ENCODE measurements at regions not wholly inside any gene's neighbourhood (a gene's known extent, or its start where the extent isn't known, plus 50 kb on each side); places are given as distances from the start of the nearest gene placed in this dataset.
A peak's percentile ranks its signal among the peaks of the same experiment; 100 is the strongest.

DNA sequence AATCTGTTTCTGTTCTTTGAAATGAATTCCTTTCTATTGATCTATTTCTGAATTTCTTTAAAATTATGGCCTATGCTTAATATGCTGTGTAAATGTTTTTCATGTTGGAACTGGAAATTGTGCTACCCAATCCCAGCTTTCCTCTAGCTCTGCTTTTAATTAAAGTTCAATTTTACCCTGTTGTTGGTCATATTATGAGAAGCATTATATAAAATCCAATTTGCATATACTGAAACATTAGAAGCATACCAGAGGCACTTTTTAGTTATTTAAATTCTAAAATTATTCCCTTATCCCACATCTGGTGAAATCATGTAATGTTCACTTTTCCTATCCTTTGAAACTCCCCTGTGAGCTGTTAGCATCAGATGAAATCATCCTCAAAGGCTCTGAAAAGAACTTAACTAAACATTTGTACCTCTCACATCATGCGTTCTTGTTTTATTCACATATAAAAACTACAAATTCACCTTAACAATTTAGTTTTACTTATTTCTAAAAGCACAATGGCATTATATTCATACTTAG lies 160.6 kb upstream of the COL21A1 start:
- TF ChIP-seq, protein P1, sequence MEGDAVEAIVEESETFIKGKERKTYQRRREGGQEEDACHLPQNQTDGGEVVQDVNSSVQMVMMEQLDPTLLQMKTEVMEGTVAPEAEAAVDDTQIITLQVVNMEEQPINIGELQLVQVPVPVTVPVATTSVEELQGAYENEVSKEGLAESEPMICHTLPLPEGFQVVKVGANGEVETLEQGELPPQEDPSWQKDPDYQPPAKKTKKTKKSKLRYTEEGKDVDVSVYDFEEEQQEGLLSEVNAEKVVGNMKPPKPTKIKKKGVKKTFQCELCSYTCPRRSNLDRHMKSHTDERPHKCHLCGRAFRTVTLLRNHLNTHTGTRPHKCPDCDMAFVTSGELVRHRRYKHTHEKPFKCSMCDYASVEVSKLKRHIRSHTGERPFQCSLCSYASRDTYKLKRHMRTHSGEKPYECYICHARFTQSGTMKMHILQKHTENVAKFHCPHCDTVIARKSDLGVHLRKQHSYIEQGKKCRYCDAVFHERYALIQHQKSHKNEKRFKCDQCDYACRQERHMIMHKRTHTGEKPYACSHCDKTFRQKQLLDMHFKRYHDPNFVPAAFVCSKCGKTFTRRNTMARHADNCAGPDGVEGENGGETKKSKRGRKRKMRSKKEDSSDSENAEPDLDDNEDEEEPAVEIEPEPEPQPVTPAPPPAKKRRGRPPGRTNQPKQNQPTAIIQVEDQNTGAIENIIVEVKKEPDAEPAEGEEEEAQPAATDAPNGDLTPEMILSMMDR (IDR thresholded peaks at IDR 0.05), result no peak

DNA sequence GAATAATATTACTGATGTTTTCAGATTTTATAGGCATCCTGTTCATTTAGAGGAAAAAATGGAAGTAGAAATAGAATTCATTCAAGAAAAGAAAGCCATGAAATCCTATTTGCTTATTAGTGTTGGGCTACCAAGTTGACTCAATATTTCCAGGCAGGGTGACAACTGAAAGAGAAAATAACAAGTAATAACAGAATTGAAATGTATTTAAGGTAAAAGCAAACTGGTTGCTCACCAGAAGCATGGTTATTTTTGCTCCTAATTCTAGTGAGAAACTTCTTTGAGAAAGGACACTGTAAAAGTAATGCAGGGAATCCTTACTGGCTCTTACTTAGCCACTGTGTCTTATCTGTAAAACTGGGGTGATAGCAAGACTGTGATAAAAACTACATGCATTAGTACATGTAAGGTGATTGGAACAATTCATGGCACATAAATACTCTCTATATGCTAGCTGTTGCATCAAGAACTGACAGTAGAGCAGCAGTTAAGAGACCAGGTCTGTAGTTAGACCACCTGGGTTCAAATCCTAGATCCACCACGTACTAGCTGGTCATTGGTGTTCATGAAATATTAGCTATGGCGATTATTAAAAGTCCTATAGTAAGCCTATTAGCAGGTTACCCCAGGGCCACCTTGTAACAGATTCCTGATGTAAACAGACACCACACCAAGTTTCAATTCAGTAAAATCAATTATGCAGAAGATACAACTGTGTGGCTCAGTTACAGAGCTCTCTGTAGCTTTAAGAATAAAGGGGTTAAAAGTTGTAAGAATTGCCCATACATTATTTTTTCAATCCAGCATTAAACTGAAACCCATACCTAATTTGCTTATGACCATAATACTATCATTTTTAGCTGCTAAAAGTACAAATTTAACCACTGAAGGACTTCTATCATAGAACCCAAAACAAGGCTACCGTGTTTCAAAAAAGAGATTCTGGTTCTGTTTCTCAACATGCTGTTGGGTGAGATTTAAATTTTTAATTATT lies 159.2 kb upstream of the COL21A1 start:
- DNase-seq, result no peak
- Histone ChIP-seq H3K27ac (no peak overlapping the region), H3K9me3 (no peaks in the 10 kb centered on the region), H3K27me3 (no peaks in the 10 kb centered on the region), H3K4me1 (peaks cover 0 to 29% (median 0%) of the 10 kb centered on the region in 4 donors), H3K36me3 (no peaks in the 10 kb centered on the region), H3K4me3 (no peak overlapping the region)
- intact Hi-C loops (cut with DNase I; ENCODE audit: low total_unique reads), result no loop called here
- TF ChIP-seq, protein P1 (IDR thresholded peaks at IDR 0.05), result no peak

More for the DNA sequence above, 160.6 kb upstream of the COL21A1 start:
- no peak overlapping the region for H3K4me3 ChIP-seq
- H3K27ac ChIP-seq, result no peak overlapping the region
- H3K36me3 ChIP-seq, result no peaks in the 10 kb centered on the region
- H3K9me3 ChIP-seq, result no peaks in the 10 kb centered on the region
- intact Hi-C loops (cut with DNase I; ENCODE audit: low total_unique reads), result no loop called here
- no peak for DNase-seq
- peaks cover 0 to 29% (median 0%) of the 10 kb centered on the region in 4 donors for H3K4me1 ChIP-seq
- H3K27me3 ChIP-seq, result no peaks in the 10 kb centered on the region

DNA sequence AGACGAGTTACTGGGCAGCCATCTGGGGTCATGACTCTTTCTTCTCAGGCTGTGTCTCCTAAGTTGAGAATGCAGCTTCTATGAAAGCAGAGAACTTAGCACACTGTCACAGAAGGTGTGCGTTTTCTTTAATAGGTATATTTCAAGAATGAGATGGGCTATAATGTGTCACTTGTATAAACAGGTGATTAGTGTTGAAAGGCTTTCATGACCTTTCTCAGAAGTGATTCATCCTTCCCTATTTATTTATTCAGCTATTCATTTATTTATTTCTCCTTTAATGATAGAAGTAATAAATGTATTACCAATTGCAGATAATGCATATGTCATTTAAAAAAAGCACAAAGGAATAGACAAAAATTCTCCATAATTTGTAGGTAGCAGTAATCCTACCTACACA lies 157.2 kb upstream of the COL21A1 start:
- Histone ChIP-seq H3K4me1 (peaks cover 0 to 29% (median 0%) of the 10 kb centered on the region in 4 donors), H3K36me3 (no peaks in the 10 kb centered on the region), H3K4me3 (no peak overlapping the region), H3K9me3 (no peaks in the 10 kb centered on the region), H3K27ac (peak overlapping the region; percentile 29 to 61), H3K27me3 (no peaks in the 10 kb centered on the region)
- TF ChIP-seq, protein P1 (IDR thresholded peaks at IDR 0.05), result no peak
- DNase-seq, result no peak
- intact Hi-C loops (cut with DNase I; ENCODE audit: low total_unique reads), result no loop called here

DNA sequence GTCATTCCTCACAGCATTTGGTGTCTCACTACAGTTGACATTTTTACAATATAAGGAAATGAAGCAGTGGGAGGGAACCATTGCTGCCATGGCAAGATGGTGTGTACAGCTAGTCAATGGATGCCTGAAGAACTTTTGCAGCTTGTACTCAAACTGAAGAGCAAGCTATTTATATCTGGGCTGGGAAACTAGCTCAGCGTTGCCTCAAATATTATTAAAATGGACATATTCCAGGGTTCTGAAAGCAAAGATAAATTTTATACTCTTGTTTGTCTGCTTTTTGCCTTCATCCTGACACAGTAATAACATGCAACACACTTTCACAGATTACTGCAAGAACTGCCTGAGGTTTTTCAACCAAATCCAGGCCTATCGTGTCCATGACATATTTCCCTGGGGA lies 156.4 kb upstream of the COL21A1 start:
- no peak for DNase-seq
- no peaks in the 10 kb centered on the region for H3K36me3 ChIP-seq
- intact Hi-C loops (cut with DNase I; ENCODE audit: low total_unique reads), result no loop called here
- H3K9me3 ChIP-seq, result no peaks in the 10 kb centered on the region
- H3K4me3 ChIP-seq, result no peak overlapping the region
- peaks cover 0 to 29% (median 0%) of the 10 kb centered on the region in 4 donors for H3K4me1 ChIP-seq
- H3K27me3 ChIP-seq, result no peaks in the 10 kb centered on the region
- H3K27ac ChIP-seq, result peak overlapping the region; percentile 29 to 61
- TF ChIP-seq, protein P1 (IDR thresholded peaks at IDR 0.05), result no peak

DNA sequence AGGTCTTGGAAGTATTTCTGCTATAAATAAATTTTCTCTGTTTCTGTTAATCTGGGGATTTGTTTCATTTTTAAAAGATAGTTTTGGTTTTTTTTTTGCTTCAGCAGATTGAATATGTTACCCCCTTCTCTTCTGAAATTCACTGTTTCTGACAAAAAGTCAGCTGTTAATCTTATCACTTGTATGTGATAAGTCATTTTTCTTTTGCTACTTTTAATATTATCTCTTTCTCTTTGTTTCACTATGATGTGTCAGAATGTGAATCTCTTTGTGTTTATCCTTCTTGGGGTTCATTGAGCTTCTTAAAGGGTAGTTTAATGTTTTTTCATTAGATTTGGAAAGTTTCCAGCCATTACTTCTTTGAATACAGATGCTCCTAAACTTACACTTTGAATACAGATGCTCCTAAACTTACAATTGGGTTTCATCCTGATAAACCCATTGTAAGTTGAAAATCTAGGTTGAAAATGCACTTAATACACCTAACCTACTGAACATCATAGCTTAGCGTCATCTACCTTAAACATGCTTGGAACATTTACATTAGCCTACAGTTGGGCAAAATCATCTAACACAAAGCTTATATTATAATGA lies 154.2 kb upstream of the COL21A1 start:
- Histone ChIP-seq H3K27ac (no peak overlapping the region), H3K36me3 (no peaks in the 10 kb centered on the region), H3K9me3 (no peaks in the 10 kb centered on the region), H3K27me3 (no peaks in the 10 kb centered on the region), H3K4me3 (no peak overlapping the region), H3K4me1 (peaks cover 0 to 26% (median 0%) of the 10 kb centered on the region in 4 donors)
- intact Hi-C loops (cut with DNase I; ENCODE audit: low total_unique reads), result no loop called here
- TF ChIP-seq, protein P1 (IDR thresholded peaks at IDR 0.05), result no peak
- DNase-seq, result no peak
